ENCODE measurements at regions not wholly inside any gene's neighbourhood (a gene's known extent, or its start where the extent isn't known, plus 50 kb on each side); places are given as distances from the start of the nearest gene placed in this dataset.
"Not testable (repeated sequence)": the region's sequence is repeated elsewhere in the genome, so short reads cannot be mapped to it uniquely, and the experiment has no call there.

GRCh38 chrX:131595120-131595519, 51.2 kb downstream of the OR13H1 start:
- DNase-seq (ENCODE audit: low read depth in 3 of 3): no peak

- DNase-seq (ENCODE audit: low read depth in 3 of 3): no peak
These were observed 64.0 kb downstream of the OR13H1 start for GRCh38 chrX:131607792-131608369.

- no peak for DNase-seq (ENCODE audit: low read depth in 3 of 3)
These were observed 65.6 kb downstream of the OR13H1 start for GRCh38 chrX:131609480-131609879.

- no peak for DNase-seq (ENCODE audit: low read depth in 3 of 3)
These were observed 69.4 kb downstream of the OR13H1 start for GRCh38 chrX:131613260-131613659.

GRCh38 chrX:131614241-131614640, 70.4 kb downstream of the OR13H1 start:
- no peak for DNase-seq (ENCODE audit: low read depth in 3 of 3)

GRCh38 chrX:131617182-131617581, 73.3 kb downstream of the OR13H1 start:
- DNase-seq (ENCODE audit: low read depth in 3 of 3): no peak

GRCh38 chrX:131621650-131622049, 77.8 kb downstream of the OR13H1 start:
- no peak for DNase-seq (ENCODE audit: low read depth in 3 of 3)

GRCh38 chrX:131626681-131627296, 82.9 kb downstream of the OR13H1 start:
- no peak for DNase-seq (ENCODE audit: low read depth in 3 of 3)

GRCh38 chrX:131630534-131630933, 86.7 kb downstream of the OR13H1 start:
- DNase-seq (ENCODE audit: low read depth in 3 of 3): no peak

- DNase-seq (ENCODE audit: low read depth in 3 of 3): peak; percentile 5 to 21 (median 5)
These were observed 89.5 kb downstream of the OR13H1 start for GRCh38 chrX:131633285-131633917.

- DNase-seq (ENCODE audit: low read depth in 3 of 3): no peak
These were observed 91.0 kb downstream of the OR13H1 start for GRCh38 chrX:131634900-131635299.

- DNase-seq (ENCODE audit: low read depth in 3 of 3): no peak
These were observed 102.2 kb downstream of the OR13H1 start for GRCh38 chrX:131646106-131646505.

- DNase-seq (ENCODE audit: low read depth in 3 of 3): no peak
These were observed 105.9 kb downstream of the OR13H1 start for GRCh38 chrX:131649741-131650140.

- no peak for DNase-seq (ENCODE audit: low read depth in 3 of 3)
These were observed 107.0 kb downstream of the OR13H1 start for GRCh38 chrX:131650637-131651410.

GRCh38 chrX:131663726-131664125, 119.9 kb downstream of the OR13H1 start:
- DNase-seq (ENCODE audit: low read depth in 3 of 3): not testable (repeated sequence)

GRCh38 chrX:131671735-131672134, 127.9 kb downstream of the OR13H1 start:
- no peak for DNase-seq (ENCODE audit: low read depth in 3 of 3)

- DNase-seq (ENCODE audit: low read depth in 3 of 3): no peak
These were observed 131.8 kb downstream of the OR13H1 start for GRCh38 chrX:131675596-131676194.

- DNase-seq (ENCODE audit: low read depth in 3 of 3): peak in 1 of 3 experiments; percentile 30
These were observed 134.1 kb downstream of the OR13H1 start for GRCh38 chrX:131677655-131678628.

GRCh38 chrX:131682735-131683134, 138.9 kb downstream of the OR13H1 start:
- not testable (repeated sequence) for DNase-seq (ENCODE audit: low read depth in 3 of 3)

GRCh38 chrX:131693359-131693758, 149.5 kb downstream of the OR13H1 start:
- DNase-seq (ENCODE audit: low read depth in 3 of 3): no peak

GRCh38 chrX:131696989-131697388, 153.1 kb downstream of the OR13H1 start:
- not testable (repeated sequence) for DNase-seq (ENCODE audit: low read depth in 3 of 3)

All from stimulated activated CD4-positive, alpha-beta T cell treated with anti-CD3 and anti-CD28 coated beads, TNF-alpha, amount 100 ng/mL, for 24 hours (primary cell).